GM21528 (cell line): ENCODE measurements at regions not wholly inside any gene's neighbourhood (a gene's known extent, or its start where the extent isn't known, plus 50 kb on each side); places are given as distances from the start of the nearest gene placed in this dataset.
"Not testable (repeated sequence)": the region's sequence is repeated elsewhere in the genome, so short reads cannot be mapped to it uniquely, and the experiment has no call there.

Experiments used
- ATAC-seq: cut with Tn5 transposase; IDR thresholded peaks from one replicate; pipeline ENCODE4 v1.9.1; 2021; ENCODE audit warnings: mild to moderate bottlenecking, moderate library complexity; ENCODE audit not compliant: unreplicated experiment, low FRiP score

- ATAC-seq, result no peak
Measured at GRCh38 chr6:149233056-149233715, 84.3 kb upstream of the TAB2 start.

- no peak for ATAC-seq
Measured at GRCh38 chr6:149234051-149234962, 83.2 kb upstream of the TAB2 start.

GRCh38 chr6:149235130-149235561 is 82.4 kb upstream of the TAB2 start:
- ATAC-seq, result peak; percentile 91

GRCh38 chr6:149236589-149236988 is 80.9 kb upstream of the TAB2 start:
- ATAC-seq, result no peak

GRCh38 chr6:149237464-149237863 is 80.0 kb upstream of the TAB2 start:
- no peak for ATAC-seq

- no peak for ATAC-seq
Measured at GRCh38 chr6:149239573-149240209, 77.8 kb upstream of the TAB2 start.

GRCh38 chr6:149242883-149243282 is 74.6 kb upstream of the TAB2 start:
- no peak for ATAC-seq

- no peak for ATAC-seq
Measured at GRCh38 chr6:149244105-149244504, 73.4 kb upstream of the TAB2 start.

- peak; percentile 93 for ATAC-seq
Measured at GRCh38 chr6:149246691-149247384, 70.7 kb upstream of the TAB2 start.

GRCh38 chr6:149247385-149247763 is 70.1 kb upstream of the TAB2 start:
- ATAC-seq, result no peak

- not testable (repeated sequence) for ATAC-seq
Measured at GRCh38 chr6:149248263-149248662, 69.2 kb upstream of the TAB2 start.

GRCh38 chr6:149248693-149249369 is 68.7 kb upstream of the TAB2 start:
- ATAC-seq, result no peak

- no peak for ATAC-seq
Measured at GRCh38 chr6:149249370-149250357, 67.8 kb upstream of the TAB2 start.

- no peak for ATAC-seq
Measured at GRCh38 chr6:149250951-149251350, 66.6 kb upstream of the TAB2 start.

- no peak for ATAC-seq
Measured at GRCh38 chr6:149252622-149253021, 64.9 kb upstream of the TAB2 start.

- no peak for ATAC-seq
Measured at GRCh38 chr6:149254253-149254652, 63.3 kb upstream of the TAB2 start.

GRCh38 chr6:149259753-149260152 is 57.8 kb upstream of the TAB2 start:
- ATAC-seq, result no peak

GRCh38 chr6:149260214-149260874 is 57.2 kb upstream of the TAB2 start:
- ATAC-seq, result no peak
